ENCODE measurements at regions not wholly inside any gene's neighbourhood (a gene's known extent, or its start where the extent isn't known, plus 50 kb on each side); places are given as distances from the start of the nearest gene placed in this dataset.

GRCh38 chr22:48223488-48224190 is 1461.2 kb downstream of the TBC1D22A start:
- DNase-seq, result no peak

GRCh38 chr22:48222742-48223487 is 1460.5 kb downstream of the TBC1D22A start:
- DNase-seq, result no peak

GRCh38 chr22:48218889-48219420 is 1456.5 kb downstream of the TBC1D22A start:
- no peak for DNase-seq

GRCh38 chr22:48217596-48217995 is 1455.1 kb downstream of the TBC1D22A start:
- no peak for DNase-seq

- DNase-seq, result no peak
These were observed 1450.3 kb downstream of the TBC1D22A start for GRCh38 chr22:48212727-48213126.

- DNase-seq, result no peak
These were observed 1448.4 kb downstream of the TBC1D22A start for GRCh38 chr22:48210812-48211211.

- DNase-seq, result no peak
These were observed 1447.7 kb downstream of the TBC1D22A start for GRCh38 chr22:48210198-48210580.

- DNase-seq, result no peak
These were observed 1447.2 kb downstream of the TBC1D22A start for GRCh38 chr22:48209473-48210197.

GRCh38 chr22:48208894-48209293 is 1446.4 kb downstream of the TBC1D22A start:
- no peak for DNase-seq

GRCh38 chr22:48207919-48208535 is 1445.6 kb downstream of the TBC1D22A start:
- no peak for DNase-seq

GRCh38 chr22:48205790-48206189 is 1443.3 kb downstream of the TBC1D22A start:
- DNase-seq, result no peak

GRCh38 chr22:48205161-48205560 is 1442.7 kb downstream of the TBC1D22A start:
- no peak for DNase-seq

- DNase-seq, result no peak
These were observed 1441.8 kb downstream of the TBC1D22A start for GRCh38 chr22:48204296-48204695.

- DNase-seq, result no peak
These were observed 1437.2 kb downstream of the TBC1D22A start for GRCh38 chr22:48199667-48200066.

- no peak for DNase-seq
These were observed 1436.3 kb downstream of the TBC1D22A start for GRCh38 chr22:48198489-48199459.

- DNase-seq, result no peak
These were observed 1434.8 kb downstream of the TBC1D22A start for GRCh38 chr22:48197189-48197690.

GRCh38 chr22:48192920-48193319 is 1430.5 kb downstream of the TBC1D22A start:
- no peak for DNase-seq

- no peak for DNase-seq
These were observed 1429.6 kb downstream of the TBC1D22A start for GRCh38 chr22:48192071-48192470.

GRCh38 chr22:48188231-48188721 is 1425.8 kb downstream of the TBC1D22A start:
- peak; percentile 33 for DNase-seq

- no peak for DNase-seq
These were observed 1424.9 kb downstream of the TBC1D22A start for GRCh38 chr22:48187356-48187755.

- no peak for DNase-seq
These were observed 1423.8 kb downstream of the TBC1D22A start for GRCh38 chr22:48186146-48186790.
